NCI-H69 (cell line): ENCODE measurements at regions not wholly inside any gene's neighbourhood (a gene's known extent, or its start where the extent isn't known, plus 50 kb on each side); places are given as distances from the start of the nearest gene placed in this dataset.

Source experiments
- DNase-seq: peaks from one replicate; lab custom pipeline; 2025; lab: John Stamatoyannopoulos, UW

DNA sequence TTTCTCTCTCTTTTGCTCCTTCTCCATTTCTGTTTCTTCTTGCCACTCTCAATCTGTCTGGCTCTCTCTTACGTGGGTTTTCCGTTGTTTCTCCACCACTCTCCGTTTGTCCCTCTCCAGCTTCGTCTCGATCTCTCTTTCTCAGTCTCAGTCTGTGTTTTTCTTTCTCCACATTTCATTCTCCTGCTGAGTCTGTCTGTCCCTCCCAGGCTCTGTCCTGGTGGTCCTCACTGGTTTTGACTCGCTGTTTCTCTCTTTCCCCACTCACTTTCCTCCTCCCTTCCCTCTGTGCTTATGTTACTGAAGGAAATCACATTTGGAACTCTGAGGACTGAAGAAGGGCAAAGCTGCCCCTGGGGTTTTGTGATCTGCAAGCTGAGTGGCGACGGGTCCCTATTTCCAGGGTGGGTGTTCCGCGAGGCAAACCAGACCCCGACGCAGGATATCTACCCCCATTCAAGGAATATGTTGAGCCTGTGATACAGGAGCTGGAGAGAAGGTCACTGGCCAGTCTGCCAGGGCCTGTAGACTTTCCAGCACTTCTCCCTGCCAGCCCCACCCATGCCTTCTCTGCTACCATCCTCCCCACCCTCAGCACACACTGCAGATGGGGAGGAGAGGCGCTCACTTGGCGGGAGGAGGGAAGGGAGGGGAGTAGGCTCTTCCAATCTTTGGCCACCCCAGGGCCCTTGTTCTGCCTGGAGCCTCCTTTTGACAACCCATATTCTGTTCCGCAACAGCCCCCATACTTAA lies 102.7 kb upstream of the MAP1LC3B2 start:
- DNase-seq: no peak

DNA sequence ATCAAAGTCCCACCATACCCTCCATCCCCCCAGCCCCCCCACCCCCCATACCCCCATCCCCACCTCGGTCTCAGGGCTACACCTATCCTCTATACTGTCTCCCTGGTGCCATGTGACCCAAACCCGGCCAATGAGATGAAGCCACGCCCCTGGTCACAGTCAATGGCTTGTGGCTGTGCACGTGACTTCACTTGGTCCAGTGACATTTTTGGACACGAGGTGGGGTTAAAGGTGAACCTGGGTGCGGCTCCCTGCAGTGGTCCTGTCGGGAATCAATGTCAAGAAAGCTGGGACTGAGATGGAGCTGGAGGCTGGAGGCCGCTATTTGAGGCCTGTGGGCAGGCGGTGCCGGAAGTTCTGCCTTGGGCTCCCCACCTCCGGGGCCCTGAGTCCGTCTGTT lies 100.7 kb upstream of the MAP1LC3B2 start:
- DNase-seq: no peak

DNA sequence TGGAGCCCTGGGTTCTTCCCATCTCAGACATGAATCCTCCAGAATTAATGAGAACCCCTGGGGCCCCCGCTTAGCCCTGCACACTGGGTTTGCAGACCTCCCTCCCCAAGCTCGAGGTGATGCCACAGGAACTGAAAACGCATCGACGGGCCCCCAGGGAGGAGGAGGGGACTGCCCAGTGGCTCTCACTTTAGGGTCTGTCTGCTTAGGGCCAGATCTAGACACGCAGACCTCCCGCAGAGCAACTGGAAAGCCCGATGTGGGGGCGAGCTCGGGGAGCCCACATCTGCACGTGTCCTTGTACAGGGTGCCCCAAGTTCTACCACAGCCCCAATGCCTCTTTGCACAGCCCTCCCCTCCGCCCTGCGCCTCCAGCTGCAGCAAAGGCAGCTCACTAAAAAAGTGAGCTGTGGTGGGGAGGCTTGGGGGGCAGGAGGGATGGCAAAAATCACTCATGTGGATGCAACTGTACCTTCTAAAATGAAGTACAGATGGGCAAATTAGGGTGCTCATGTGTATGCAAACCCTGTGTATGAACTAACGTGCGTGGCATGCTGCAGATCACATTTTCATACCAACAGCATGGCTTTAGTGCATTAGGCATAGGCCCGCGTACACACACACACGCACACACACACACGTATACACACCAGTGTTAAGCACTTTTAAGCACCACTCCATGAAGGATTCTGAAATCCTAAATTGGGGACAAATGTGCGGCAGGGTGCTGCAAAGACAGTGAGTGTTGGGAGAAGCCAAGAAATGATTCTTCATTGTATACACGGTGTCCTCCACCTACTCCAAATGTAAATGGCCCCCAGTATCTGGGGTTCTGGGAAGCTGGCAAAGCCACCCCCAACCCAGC lies 99.9 kb upstream of the MAP1LC3B2 start:
- no peak for DNase-seq

DNA sequence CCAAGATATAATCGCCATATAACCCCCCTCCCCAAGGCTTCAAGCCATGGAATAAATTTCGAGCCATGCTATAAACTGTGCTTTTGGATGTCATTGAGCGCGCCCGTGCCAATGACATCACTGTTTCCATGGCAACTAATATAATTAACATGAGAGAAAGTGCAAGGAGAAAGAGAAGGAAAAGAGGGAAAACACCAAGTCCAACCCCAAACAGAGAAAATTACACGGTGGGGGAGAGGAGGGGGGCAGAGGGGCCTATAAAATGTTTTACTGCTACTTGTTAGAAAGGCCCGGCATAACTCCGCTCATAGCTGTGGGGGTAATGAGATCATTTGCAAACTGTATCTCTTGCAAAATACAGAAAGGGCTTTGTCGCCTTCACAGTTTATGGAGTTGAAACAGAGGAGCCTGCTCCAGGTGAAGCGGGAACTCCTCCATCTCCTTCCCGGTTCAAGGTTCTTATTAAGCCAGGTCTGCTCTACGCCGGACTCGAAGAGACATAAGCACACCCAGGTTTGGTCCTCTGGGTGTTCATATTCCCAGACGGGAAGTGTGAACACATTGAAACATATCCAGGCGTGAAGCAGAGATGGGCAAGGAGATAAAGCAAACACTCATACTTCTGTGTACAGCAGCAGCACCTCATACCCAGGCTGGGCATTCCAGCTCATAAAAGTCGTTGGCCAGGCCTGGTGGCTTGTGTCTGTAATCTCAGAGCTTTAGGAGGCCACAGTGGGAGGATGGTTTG lies 99.1 kb upstream of the MAP1LC3B2 start:
- no peak for DNase-seq

DNA sequence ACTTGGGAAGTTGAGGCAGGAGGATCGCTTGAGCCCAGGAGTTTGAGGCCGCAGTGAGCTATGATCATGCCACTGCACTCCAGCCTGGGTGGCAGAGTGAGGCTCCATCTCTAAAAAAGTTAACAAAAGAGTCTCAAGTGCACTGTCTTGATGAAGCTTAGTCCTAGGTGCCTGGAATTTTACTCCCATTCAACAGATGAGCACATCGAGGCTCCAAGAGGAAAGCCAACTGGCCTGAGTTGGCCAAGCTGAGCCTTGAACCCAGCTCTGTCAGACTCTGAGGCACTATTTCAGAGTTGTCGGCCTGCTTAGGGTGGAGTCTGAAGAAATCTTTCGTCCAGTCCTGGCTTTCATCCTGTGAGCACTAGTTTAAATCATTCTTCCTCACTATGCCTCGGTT lies 98.1 kb upstream of the MAP1LC3B2 start:
- DNase-seq: no peak

DNA sequence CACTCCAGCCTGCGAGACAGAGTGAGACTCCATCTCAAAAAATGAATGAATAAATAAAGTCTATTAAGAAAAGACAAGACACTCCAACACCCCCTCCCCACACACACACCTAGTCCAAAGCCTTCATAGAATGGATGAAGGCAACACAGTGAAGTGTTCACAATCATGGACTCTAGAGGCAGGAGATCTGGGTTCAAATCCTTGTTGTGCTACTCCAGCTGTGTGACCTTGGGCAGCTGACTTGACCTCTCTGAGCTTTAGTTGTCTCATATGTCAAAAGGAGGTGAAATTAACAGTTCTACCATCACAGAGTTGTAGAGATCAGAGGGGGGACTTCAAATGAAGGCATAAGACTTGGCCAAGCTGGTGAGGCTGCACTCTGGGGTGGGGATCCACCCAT lies 95.8 kb upstream of the MAP1LC3B2 start:
- DNase-seq: no peak

DNA sequence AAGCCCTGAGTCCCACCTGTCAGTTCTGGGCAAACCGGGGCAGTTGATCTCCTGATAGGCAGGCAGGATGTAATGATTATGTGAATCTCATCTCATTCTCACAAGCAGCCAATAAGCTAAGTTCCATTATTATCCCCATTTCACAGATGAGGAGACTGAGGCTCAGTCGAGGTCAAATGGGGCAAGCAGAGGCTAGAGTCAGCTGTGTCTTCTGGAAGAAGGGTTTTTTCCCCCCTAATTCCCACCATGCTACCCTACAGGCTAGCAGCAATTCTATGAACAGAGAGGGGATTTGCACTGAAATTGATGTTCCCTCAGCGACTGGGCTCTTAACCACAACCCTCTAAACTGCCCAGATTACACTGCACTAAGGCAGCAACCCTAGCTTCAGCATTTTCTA lies 93.8 kb upstream of the MAP1LC3B2 start:
- no peak for DNase-seq

DNA sequence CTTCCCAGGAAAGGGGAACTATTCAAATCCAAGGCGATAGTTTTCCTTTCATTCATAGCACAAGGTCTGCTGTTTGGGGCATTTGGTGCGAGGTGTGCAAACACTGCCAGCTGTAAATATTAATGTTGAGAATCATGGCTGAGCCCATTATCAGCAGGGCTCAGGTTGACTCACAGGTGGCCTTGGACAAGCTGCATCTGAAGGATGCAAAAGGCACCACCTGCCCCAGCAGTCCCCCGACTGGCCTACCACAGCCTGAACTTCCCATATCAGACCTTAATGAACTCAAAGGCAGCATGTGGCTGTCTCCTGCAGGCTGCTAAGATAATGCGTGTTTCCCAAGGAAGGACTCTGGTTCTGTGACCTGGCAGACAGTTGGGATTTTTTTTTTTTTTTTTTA lies 93.3 kb upstream of the MAP1LC3B2 start:
- no peak for DNase-seq

DNA sequence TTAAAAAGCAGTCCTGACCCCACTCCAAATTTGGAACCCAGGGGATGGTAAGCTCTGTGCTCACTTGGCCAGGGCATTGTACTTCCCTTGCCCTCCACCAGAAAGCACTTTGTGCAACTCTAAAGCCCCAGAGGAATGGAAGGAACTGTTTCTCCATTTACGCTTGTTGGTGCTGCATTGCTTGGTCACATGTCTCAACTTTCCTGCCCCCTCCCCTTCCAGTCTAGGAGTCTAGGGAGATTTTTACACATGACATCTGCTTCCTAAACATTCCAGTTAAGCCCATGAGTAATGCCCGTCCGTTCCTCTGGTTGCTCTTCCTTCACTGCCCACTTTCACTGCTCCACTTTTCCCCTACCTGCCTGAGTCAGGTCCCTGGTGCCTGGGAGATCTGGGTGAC lies 92.6 kb upstream of the MAP1LC3B2 start:
- DNase-seq: no peak

DNA sequence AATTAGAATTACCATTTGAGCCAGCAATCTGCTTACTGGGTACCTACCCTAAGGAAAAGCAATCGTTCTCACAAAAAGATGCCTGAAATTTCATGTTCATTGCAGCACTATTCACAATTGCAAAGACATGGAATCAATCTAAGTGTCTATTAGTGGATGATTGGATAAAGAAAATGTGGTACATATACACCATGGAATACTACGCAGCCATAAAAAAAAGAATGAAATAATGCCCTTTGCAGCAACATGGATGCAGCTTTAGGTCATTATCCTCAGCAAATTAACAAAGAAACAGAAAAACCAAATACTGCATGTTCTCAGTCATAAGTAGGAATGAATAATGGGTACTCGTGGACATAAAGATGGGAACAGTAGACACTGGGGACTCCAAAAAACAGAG lies 89.8 kb upstream of the MAP1LC3B2 start:
- DNase-seq: no peak

DNA sequence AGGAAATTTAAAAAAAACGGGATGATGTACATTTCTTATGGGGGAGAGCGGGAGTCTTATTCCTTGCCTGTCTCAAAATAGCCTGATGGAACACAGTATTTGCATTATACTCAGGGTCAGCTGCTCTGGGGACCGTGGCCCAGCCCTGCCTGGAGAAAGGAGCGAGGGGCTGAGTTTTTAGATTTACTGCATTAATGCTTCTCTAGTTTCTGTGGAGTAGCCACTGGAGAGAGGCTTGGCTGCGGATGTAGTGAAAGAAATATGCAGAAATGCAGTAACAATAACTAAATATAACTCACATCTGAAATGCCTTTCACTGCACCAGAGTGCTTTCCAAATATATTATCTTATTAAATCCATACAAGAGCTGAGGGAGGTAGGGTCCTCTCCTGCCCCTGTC lies 87.6 kb upstream of the MAP1LC3B2 start:
- DNase-seq: no peak

DNA sequence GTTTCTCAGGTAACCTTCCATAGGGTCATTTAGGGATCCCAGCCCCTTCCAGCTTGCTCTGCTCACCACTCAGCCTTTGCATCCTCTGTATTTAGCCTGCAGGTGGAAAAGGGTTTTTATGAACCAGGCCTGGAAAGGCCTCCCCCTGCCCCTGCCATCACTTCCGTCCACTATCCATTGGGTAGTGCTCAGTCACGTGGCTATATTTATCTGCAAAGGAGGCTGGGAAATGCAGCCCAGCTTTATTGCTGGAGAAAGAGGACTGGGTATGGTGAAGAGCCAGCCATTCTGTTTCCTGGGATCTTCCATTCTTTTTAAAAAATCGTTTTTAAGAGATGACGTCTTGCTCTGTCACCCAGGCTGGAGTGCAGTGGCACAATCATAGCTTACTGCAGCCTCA lies 87.0 kb upstream of the MAP1LC3B2 start:
- no peak for DNase-seq

DNA sequence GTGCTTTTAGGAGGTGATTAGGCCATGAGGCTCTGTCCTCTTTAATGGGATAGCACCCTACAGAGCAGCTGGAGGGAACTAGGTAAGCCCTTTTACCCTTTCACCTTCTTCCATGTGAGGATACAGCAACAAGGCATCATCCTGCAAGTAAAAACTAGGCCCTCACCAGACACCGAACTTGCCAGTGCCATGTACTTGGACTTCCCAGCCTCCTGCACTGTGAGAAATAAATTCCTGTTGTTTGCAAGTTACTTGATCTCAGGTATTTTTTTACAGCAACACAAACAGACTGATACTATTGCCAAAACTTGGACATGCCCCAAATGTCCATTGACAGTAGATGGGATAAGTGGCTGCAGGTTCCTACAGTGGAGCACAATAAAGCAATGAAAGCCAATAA lies 85.8 kb upstream of the MAP1LC3B2 start:
- DNase-seq: no peak

DNA sequence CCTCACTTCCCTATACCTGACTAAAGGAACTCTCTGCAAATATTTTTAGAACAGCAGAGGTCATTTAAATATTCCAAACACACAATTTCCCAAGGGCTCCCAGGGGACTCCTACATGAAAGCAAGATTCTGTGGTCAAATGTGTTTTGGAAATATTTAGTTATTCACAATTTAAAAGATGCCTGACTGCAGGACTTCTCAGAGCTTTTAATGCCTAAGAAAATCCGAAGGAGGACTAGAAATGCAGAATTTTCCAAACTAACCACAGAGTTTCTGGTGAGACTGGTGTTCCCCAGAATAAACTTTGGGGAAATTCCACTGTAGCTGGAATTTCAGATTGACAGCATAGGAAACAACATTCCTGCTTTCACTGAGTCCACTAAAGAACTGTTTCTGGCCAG lies 84.8 kb upstream of the MAP1LC3B2 start:
- no peak for DNase-seq

DNA sequence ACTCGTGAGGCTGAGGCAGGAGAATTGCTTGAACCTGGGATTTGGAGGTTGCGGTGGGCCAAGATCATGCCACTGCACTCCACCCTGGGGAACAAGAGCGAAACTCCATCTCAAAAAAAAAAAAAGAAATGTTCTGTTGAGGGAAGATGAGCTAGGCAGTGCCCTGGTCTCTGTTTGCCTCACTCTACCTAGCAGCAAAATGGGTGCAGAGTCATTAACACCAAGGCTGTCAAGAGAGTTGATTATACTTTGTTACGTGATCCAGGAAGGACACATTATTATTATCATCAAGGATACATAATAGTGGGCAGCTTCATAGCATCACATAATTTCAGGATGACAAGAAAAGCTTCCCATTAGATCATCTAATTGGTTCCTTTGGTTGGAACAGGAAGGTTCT lies 84.3 kb upstream of the MAP1LC3B2 start:
- DNase-seq: no peak

DNA sequence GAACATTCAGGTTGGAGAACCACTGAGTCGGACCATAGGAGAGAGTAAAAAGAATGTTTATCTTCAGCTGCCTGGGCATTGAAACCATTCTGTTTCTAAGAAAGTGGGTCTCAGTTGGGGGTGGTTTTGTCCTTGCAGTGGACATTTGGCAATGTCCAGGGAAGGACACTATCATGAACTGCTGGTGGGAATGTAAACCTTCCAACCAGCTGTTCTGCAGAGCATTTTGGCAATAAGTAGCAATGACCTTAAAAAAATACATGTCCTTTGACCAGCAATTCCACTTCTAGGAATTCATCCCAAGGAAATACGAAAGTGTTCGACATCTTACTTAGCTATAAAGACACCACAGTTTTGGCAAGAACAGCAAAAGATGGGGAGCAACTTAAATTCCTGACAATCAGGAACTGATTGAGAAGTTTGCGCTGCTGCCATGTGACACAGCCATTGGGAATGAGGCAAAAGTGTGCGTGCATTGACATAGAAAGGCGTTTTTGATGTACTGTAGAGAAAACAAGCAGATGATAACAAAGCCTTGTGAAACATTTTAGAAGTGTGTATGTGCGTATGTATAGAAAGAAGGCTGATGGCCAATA lies 82.9 kb upstream of the MAP1LC3B2 start:
- DNase-seq: no peak

DNA sequence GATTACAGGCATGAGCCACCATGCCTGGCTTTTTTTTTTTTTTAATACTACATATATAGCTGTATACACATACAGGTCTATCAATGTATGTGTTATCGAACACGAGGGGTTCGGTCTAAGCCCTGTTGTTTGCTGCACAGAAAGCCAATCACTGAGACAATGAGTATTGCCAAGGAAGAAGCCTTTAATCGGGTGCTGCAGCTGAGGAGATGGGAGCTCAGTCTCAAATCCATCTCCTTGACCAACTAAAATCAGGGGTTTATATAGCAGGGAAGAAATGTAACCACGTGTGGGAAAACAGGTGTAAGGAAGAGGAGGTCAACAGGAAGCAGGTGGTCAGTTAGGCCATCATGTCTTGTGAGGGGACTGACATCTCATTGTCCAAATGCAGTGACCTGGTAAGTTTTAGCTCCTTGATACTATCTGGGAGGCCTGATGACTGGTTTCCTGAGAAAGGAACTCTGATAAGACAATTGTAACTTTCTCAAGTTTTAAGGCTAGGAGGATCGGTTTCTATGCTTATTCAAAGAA lies 80.9 kb upstream of the MAP1LC3B2 start:
- no peak for DNase-seq

DNA sequence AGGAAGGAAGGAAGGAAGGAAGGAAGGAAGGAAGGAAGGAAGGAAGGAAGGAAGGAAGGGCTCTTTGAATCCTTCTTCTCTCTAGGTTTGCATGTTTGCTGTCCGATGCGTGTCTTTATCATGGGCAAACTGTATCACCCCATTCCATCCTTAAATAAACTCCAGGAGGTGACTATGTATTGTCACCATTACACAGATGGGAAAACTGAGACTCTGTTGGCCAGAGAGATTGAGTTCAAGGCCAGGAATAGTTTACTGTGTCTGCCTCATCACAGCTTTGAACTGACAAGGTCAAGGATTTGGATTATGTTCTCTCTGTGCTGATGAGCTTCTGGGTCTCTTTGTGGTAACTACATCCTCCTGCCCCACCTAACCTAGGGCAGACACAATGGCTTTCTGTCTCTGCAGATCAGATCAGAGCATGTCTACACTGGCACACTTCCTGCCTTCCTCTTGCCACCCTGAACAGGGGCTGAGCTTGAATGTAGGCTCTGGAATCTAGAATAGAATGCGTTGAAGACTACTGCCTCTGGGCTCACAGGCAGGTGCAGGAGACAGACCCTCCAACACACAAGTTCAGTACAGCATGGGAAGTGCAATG lies 78.9 kb upstream of the MAP1LC3B2 start:
- no peak for DNase-seq

DNA sequence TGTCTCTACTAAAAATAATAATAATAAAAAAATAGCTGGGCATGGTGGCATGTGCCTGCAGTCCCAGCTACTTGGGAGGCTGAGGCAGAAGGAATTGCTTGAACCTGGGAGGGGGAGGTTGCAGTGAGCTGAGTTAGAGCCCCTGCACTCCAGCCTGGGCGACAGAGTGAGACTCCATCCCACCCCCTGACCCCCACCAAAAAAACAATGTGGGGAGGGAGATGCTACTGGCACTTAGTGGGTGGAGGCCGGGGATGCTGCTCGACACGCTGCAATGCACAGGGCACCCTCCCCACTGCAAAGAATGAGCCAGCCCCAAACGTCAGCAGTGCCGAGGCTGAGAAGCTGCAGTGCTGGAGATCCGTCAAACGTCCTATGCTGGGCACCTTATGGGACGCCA lies 77.5 kb upstream of the MAP1LC3B2 start:
- no peak for DNase-seq

DNA sequence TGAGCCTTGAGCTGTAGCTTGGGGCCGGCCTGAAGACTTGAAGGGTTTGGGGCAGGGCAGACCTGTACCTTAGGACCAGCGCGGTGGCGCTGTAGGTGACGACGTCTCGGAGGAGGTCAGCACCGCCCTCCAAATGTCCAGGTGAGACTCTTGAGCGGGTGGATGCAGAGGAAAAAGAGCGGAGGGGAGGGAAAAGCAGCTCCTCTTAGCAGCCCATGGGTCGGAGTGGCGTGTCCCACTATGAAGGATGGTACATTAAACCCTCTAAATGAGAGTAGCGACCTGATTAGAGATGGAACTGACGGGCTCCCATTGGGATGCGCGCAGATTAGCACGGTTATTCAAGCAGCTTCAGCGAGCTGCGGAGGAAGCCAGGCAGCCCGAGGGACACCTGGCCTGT lies 77.0 kb upstream of the MAP1LC3B2 start:
- no peak for DNase-seq

DNA sequence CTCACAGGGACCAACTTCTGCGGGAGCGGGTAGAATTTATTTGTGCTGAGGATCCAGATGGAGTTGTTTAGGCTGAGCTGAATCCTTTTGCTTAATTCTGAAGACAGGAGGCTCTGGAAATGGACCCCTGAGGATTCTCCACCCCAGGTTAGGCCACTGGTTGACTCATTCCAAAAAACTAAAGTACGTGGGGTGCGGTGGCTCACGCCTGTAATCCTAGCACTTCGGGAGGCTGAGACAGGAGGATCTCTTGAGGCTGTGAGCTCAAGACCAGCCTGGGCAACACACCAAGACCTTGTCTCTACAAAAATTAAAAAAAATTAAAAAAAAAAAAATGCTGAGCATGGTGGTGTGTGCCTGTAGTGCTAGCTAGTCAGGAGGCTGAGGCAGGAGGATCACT lies 76.3 kb upstream of the MAP1LC3B2 start:
- DNase-seq: no peak
